Prostate gland (tissue), 2 donors: ENCODE measurements at regions not wholly inside any gene's neighbourhood (a gene's known extent, or its start where the extent isn't known, plus 50 kb on each side); places are given as distances from the start of the nearest gene placed in this dataset.

Source experiments
- POLR2A ChIP-seq: fragments of 450-650 bp; IDR thresholded peaks from one replicate; pipeline ENCODE4 v1.6.1; 2016; ENCODE audit warnings: antibody characterized with exemption, mild to moderate bottlenecking
- POLR2AphosphoS5 ChIP-seq: sonication (generic); formaldehyde crosslinking; IDR thresholded peaks from one replicate; pipeline ENCODE4 v1.6.1; 2017; ENCODE audit warnings: antibody characterized with exemption
- TF ChIP-seq, protein P1 (sequence below), 4 experiments: fragments of 200-600 bp in 2 of 4; fragments of 450-650 bp in 2 of 4; sonication (generic) in 2 of 4; IDR thresholded peaks; 1 replicate in 3 of 4; 2 replicates in 1 of 4; pipeline ENCODE4 v1.5.1; 2016 to 2019; ENCODE audit warnings: antibody characterized with exemption in 4 of 4, mild to moderate bottlenecking in 2 of 4, moderate library complexity in 2 of 4

- TF ChIP-seq, protein P1, sequence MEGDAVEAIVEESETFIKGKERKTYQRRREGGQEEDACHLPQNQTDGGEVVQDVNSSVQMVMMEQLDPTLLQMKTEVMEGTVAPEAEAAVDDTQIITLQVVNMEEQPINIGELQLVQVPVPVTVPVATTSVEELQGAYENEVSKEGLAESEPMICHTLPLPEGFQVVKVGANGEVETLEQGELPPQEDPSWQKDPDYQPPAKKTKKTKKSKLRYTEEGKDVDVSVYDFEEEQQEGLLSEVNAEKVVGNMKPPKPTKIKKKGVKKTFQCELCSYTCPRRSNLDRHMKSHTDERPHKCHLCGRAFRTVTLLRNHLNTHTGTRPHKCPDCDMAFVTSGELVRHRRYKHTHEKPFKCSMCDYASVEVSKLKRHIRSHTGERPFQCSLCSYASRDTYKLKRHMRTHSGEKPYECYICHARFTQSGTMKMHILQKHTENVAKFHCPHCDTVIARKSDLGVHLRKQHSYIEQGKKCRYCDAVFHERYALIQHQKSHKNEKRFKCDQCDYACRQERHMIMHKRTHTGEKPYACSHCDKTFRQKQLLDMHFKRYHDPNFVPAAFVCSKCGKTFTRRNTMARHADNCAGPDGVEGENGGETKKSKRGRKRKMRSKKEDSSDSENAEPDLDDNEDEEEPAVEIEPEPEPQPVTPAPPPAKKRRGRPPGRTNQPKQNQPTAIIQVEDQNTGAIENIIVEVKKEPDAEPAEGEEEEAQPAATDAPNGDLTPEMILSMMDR (IDR thresholded peaks at IDR 0.05): no peak
- no peak for TF ChIP-seq POLR2A
- no peak for TF ChIP-seq POLR2AphosphoS5
These were observed 1616.8 kb upstream of the ACVR2A start for GRCh38 chr2:146228020-146228393.
